ENCODE measurements at regions not wholly inside any gene's neighbourhood (a gene's known extent, or its start where the extent isn't known, plus 50 kb on each side); places are given as distances from the start of the nearest gene placed in this dataset.

DNA sequence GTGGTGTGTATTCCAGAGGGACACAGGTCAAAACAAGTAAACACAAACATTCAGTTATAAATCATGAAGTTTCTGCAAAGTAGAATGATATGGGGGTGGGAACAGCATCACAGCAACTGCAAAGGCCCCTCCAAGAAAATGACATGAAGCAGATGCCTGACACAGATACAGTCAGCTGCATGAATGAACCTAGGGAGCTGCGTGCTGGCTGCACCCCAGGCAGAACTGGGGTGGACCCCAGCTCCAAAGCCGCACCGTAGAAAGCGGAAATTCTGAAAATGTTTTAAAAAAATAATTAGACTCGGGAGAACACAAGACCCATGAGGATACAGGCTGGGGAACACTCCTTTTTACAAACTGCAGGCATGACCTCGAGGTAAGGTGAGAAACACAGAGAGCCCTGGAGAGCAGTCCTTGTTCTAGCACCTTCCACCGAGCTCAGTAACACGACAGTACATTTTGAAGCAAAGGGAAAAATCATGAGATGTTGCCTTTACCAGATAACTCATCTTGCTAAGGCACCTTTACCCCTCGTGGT, 323.8 kb downstream of the SOX9 start:
- TF ChIP-seq EZH2 (IDR thresholded peaks at IDR 0.05) (no peak), POLR2AphosphoS5 (IDR thresholded peaks at IDR 0.05; ENCODE audit: borderline replicate concordance, low read depth, low read length) (no peak), FOXP2 (optimal IDR thresholded peaks at IDR 0.05; ENCODE audit: control extremely low read depth, extremely low read length, insufficient read depth) (no peak)

Measured in SK-N-MC (cell line).